Esophagus muscularis mucosa (tissue), 4 donors: ENCODE measurements at regions not wholly inside any gene's neighbourhood (a gene's known extent, or its start where the extent isn't known, plus 50 kb on each side); places are given as distances from the start of the nearest gene placed in this dataset.
"Not testable (repeated sequence)": the region's sequence is repeated elsewhere in the genome, so short reads cannot be mapped to it uniquely, and the experiment has no call there.

Experiments
- DNase-seq: peaks from one replicate; pipeline ENCODE4 v3.0.0-alpha.2; 2017; ENCODE audit errors: extremely low spot score
- H3K27ac ChIP-seq, 4 donors: fragments of 200-600 bp; sonication (generic); replicated peaks in 1 of 4; 1 replicate in 3 of 4; 2 replicates in 1 of 4; pipeline ENCODE4 v1.5.1; 2016 to 2019; ENCODE audit warnings: mild to moderate bottlenecking in 1 of 4
- H3K27me3 ChIP-seq, 4 donors: fragments of 200-600 bp; sonication (generic); one replicate each; pipeline versions ENCODE4 v1.5.1 to v1.6.0; 2016 to 2019
- H3K36me3 ChIP-seq, 4 donors: fragments of 200-600 bp; sonication (generic); one replicate each; pipeline ENCODE4 v1.5.1; 2016 to 2019
- H3K4me1 ChIP-seq, 4 donors: fragments of 200-600 bp; sonication (generic); one replicate each; pipeline ENCODE4 v1.5.1; 2016 to 2019
- H3K4me3 ChIP-seq, 4 donors: fragments of 200-600 bp; sonication (generic); 1 replicate in 2 of 4; 2 replicates in 2 of 4; pipeline ENCODE4 v1.5.1; 2016 to 2019; ENCODE audit warnings: mild to moderate bottlenecking in 4 of 4, moderate library complexity in 1 of 4
- H3K9me3 ChIP-seq, 4 donors: fragments of 200-600 bp; sonication (generic); 1 replicate in 3 of 4; 2 replicates in 1 of 4; pipeline ENCODE4 v1.5.1; 2016 to 2019
- CTCF ChIP-seq, 3 experiments: fragments of 200-600 bp in 2 of 3; fragments of 450-650 bp in 1 of 3; sonication (generic) in 2 of 3; IDR thresholded peaks; one replicate each; pipeline ENCODE4 v1.5.1; 2017 to 2019; ENCODE audit warnings: antibody characterized with exemption in 3 of 3, mild to moderate bottlenecking in 2 of 3, moderate library complexity in 1 of 3
- EP300 ChIP-seq: sonication (generic); formaldehyde crosslinking; IDR thresholded peaks from one replicate; pipeline ENCODE4 v1.6.1; 2017; ENCODE audit warnings: antibody characterized with exemption
- POLR2A ChIP-seq: fragments of 450-650 bp; IDR thresholded peaks from one replicate; pipeline ENCODE4 v1.6.1; 2017; ENCODE audit warnings: antibody characterized with exemption, moderate library complexity, mild to moderate bottlenecking, low read depth
- POLR2AphosphoS5 ChIP-seq, 2 donors: sonication (generic); formaldehyde crosslinking; IDR thresholded peaks; one replicate each; pipeline ENCODE4 v1.6.1; 2017; ENCODE audit warnings: antibody characterized with exemption in 2 of 2
- WGBS: methylation state at CpG from one replicate; pipeline ENCODE4 v1.1.5; 2018; 5-methylcytosine and 5-hydroxymethylcytosine counted together
- intact Hi-C: fragments of 100-400 bp; cut with DNase I; formaldehyde crosslinking; loops from one replicate; pipeline ENCODE4 v1.15.1; 2023

- Histone ChIP-seq H3K27me3 (no peaks in the 10 kb centered on the region), H3K36me3 (no peaks in the 10 kb centered on the region), H3K27ac (no peak overlapping the region), H3K9me3 (no peaks in the 10 kb centered on the region), H3K4me1 (peaks cover 0 to 12% (median 9%) of the 10 kb centered on the region in 4 donors), H3K4me3 (no peak overlapping the region)
- WGBS = 89% methylated on average over 13 of the region's 13 CpGs
- peak; percentile 57 for DNase-seq
- TF ChIP-seq CTCF (IDR thresholded peaks at IDR 0.05) = no peak
- no peak for TF ChIP-seq POLR2AphosphoS5 (IDR thresholded peaks at IDR 0.05)
- TF ChIP-seq EP300 = no peak
- TF ChIP-seq POLR2A = no peak
- intact Hi-C loops = no loop called here
These were observed 473.9 kb downstream of the ZNF536 start for GRCh38 chr19:30846102-30846501.

GRCh38 chr19:30842926-30843325, 470.7 kb downstream of the ZNF536 start:
- Histone ChIP-seq H3K27me3 (no peaks in the 10 kb centered on the region), H3K4me3 (no peak overlapping the region), H3K36me3 (no peaks in the 10 kb centered on the region), H3K27ac (no peak overlapping the region), H3K9me3 (no peaks in the 10 kb centered on the region), H3K4me1 (no peaks in the 10 kb centered on the region)
- no peak for TF ChIP-seq POLR2A
- no peak for TF ChIP-seq POLR2AphosphoS5 (IDR thresholded peaks at IDR 0.05)
- TF ChIP-seq CTCF (IDR thresholded peaks at IDR 0.05) = no peak
- no peak for TF ChIP-seq EP300
- DNase-seq = peak; percentile 74
- WGBS = 93% methylated on average over 8 of the region's 8 CpGs
- intact Hi-C loops = no loop called here

GRCh38 chr19:30841934-30842333, 469.8 kb downstream of the ZNF536 start:
- H3K27me3 ChIP-seq = no peaks in the 10 kb centered on the region
- TF ChIP-seq POLR2A (no peak), POLR2AphosphoS5 (IDR thresholded peaks at IDR 0.05) (no peak)
- no peaks in the 10 kb centered on the region for H3K36me3 ChIP-seq
- H3K9me3 ChIP-seq = no peaks in the 10 kb centered on the region
- DNase-seq = peak; percentile 91
- intact Hi-C loops = no loop called here
- WGBS = 98% methylated on average over 3 of the region's 5 CpGs
- H3K4me1 ChIP-seq = no peaks in the 10 kb centered on the region
- H3K4me3 ChIP-seq = no peak overlapping the region
- no peak overlapping the region for H3K27ac ChIP-seq

- peak; percentile 55 for DNase-seq
- no peaks in the 10 kb centered on the region for H3K4me1 ChIP-seq
- no peak overlapping the region for H3K4me3 ChIP-seq
- H3K36me3 ChIP-seq = no peaks in the 10 kb centered on the region
- H3K27me3 ChIP-seq = no peaks in the 10 kb centered on the region
- TF ChIP-seq EP300 (no peak), CTCF (IDR thresholded peaks at IDR 0.05) (no peak), POLR2AphosphoS5 (IDR thresholded peaks at IDR 0.05) (no peak), POLR2A (no peak)
- intact Hi-C loops = no loop called here
- WGBS = 75% methylated on average over 5 of the region's 5 CpGs
- peaks cover 0 to 13% (median 10%) of the 10 kb centered on the region in 4 donors for H3K9me3 ChIP-seq
- no peak overlapping the region for H3K27ac ChIP-seq
These were observed 458.7 kb downstream of the ZNF536 start for GRCh38 chr19:30830875-30831274.

- intact Hi-C loops, H3K27ac ChIP-seq: not testable (repeated sequence)
- WGBS = 84% methylated on average over 5 of the region's 5 CpGs
These were observed 453.3 kb downstream of the ZNF536 start for GRCh38 chr19:30825505-30825904.

GRCh38 chr19:30824809-30825208, 452.6 kb downstream of the ZNF536 start:
- intact Hi-C loops = no loop called here
- no peak overlapping the region for H3K4me3 ChIP-seq
- no peaks in the 10 kb centered on the region for H3K36me3 ChIP-seq
- no peaks in the 10 kb centered on the region for H3K4me1 ChIP-seq
- DNase-seq = no peak
- TF ChIP-seq EP300 (no peak), POLR2A (no peak), CTCF (IDR thresholded peaks at IDR 0.05) (no peak), POLR2AphosphoS5 (IDR thresholded peaks at IDR 0.05) (no peak)
- peaks cover 0 to 13% (median 10%) of the 10 kb centered on the region in 4 donors for H3K9me3 ChIP-seq
- WGBS = 100% methylated on average over 2 of the region's 2 CpGs
- no peak overlapping the region for H3K27ac ChIP-seq
- no peaks in the 10 kb centered on the region for H3K27me3 ChIP-seq

More at GRCh38 chr19:30825505-30825904, 453.3 kb downstream of the ZNF536 start:
- not testable (repeated sequence) for H3K27me3 ChIP-seq, H3K4me3 ChIP-seq, H3K4me1 ChIP-seq, H3K36me3 ChIP-seq, DNase-seq
- peaks cover 0 to 13% (median 10%) of the 10 kb centered on the region in 4 donors for H3K9me3 ChIP-seq
